NCI-H774 (cell line): ENCODE measurements at regions not wholly inside any gene's neighbourhood (a gene's known extent, or its start where the extent isn't known, plus 50 kb on each side); places are given as distances from the start of the nearest gene placed in this dataset.

Experiments
- DNase-seq: peaks from one replicate; lab custom pipeline; 2025; lab: John Stamatoyannopoulos, UW

DNA sequence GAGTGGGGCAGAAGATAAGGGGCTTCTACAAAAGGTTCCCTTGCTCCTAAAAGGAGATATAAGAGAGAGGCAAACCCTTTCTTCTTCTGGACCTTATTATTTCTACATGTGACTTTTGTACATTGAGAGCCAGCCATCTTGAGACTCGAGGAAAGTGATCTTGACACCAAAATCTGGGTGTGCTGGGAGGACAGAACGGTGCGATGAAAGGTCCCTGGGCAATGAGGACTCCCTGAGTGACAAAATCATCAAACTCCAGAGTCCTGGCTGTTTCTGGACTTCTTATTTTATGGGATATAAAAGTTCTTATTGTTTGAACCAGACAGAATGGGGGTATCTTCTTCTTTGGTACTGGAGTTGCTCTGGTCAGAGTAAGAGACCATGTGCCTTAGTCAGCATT lies 411.0 kb downstream of the ZNF536 start:
- DNase-seq = no peak

DNA sequence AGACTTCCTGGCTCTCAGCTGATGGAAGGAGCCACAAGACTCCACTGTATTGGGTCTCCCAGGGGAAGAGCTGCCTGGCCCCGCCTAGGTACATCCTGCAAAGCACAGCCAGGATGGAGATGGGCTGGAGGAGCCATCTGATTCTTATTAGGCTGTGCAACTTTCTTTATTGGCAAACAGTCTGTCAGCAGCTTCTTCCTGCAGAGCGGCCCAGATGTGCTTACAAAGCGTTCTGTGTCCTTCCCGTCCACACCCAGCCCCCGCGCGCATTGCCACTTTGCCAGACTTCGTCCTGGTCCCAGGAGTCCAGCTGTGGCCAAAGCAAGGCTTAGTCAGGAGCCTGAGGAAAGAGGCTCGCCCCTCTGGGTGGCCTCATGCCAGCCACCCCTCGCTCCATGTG lies 409.3 kb downstream of the ZNF536 start:
- DNase-seq = no peak

DNA sequence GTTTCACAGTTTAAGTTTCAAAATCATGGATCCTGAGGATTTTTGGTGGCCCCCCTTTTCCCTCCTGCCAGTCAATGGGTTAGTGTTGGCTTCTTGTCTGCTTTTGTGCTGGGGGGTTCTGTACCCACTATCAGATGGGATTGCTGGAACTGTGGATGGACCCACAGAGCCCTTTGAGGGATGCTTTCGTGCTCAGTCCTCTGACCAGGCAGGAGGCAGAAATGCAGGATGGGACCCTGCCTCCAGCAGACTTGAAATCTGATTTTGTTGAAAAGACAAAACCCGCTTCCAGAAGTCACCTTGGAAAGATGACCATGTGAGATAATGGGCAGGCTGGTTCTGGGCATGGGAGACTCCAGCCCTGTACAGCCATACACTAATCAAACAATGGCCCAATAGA lies 408.9 kb downstream of the ZNF536 start:
- DNase-seq = no peak

DNA sequence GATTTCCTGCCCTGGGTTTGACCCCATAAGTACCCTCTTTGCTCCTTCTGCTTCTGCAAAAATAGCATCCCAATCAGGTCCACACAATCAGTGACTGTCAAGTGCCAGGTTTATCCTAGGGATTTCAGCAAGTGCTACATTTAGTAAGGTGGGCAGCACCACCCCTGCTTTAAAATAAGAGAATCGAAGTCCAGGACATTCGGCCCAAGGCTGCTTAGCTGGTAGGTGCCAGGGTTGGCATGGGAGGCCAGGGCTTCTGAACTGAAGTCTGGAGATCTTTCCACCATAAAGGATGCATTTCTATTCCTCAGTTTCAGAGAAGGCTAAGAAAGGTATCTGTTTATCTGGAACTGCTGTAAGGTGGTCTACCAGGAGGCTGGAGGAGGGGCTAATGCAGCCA lies 408.3 kb downstream of the ZNF536 start:
- no peak for DNase-seq

DNA sequence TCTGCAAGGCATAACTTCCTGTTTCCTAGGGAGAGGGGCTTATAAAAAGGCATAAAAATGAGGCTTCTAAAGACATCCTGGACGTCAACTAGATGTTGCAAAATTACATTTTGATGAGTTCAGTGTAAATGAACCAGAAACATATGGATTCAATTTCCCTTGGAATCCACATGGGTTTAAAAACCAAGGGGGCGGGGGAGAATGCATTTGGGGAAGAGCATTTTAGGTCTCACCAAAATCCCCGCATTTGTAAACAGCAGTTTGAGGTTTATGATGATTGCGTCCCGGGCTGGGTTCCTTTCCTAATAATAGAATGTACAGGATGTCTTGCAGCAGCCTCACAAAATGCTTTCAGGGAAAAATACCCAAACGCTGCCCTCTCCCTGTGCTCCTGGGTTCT lies 407.8 kb downstream of the ZNF536 start:
- DNase-seq = no peak

DNA sequence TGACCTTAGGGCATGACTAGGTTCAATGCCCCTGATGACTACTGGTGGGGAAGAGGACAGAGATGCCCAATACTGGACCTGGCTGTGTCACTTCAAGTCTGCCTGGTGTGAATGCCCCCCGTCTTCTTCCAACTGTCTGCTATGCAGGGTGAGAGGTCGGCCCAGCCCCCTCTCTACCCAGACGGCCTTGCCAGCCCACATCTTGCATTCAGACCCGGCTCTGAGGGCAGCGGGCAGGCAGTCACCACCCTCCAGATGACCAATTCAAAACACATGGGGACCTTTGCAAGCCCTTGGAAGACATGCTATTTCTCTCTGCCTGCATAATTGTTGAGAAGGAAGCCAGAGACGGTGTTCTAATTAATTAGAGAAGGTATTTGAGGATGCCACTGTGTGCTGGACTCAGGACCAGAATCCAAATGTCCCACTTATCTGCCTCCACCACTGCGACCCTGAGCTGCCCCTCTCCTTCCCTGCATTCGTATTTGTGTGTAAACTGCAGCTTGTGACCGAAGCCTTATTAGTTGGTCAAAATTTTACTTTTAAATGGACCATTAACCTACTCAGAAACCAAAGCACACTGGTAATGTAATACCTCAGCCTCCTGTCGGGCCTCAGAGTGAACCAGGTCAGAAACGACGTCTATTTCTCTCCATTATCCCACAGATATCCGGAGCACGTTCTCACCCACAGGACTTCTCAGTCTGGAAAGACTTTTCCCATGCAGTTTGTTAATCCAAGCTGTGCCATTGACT lies 407.0 kb downstream of the ZNF536 start:
- no peak for DNase-seq

DNA sequence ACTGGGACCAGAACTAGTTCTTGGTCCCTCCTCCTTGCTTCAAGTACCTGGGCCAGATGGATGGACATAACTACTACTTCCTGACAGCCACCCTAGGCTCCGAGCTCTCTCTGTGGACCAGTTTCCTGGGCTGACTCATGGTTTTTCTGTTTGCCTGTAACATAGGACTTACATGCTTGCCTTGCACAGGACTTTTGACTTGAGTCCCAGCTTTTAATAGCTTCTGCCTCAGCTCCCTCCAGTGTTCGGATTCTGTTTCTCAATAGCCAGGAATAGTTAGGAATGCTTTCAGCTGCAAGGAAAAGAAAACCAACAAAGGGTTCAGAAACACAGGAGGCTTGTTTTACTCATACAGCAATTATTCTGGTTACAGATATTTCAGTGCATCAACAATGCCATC lies 405.9 kb downstream of the ZNF536 start:
- DNase-seq = no peak

DNA sequence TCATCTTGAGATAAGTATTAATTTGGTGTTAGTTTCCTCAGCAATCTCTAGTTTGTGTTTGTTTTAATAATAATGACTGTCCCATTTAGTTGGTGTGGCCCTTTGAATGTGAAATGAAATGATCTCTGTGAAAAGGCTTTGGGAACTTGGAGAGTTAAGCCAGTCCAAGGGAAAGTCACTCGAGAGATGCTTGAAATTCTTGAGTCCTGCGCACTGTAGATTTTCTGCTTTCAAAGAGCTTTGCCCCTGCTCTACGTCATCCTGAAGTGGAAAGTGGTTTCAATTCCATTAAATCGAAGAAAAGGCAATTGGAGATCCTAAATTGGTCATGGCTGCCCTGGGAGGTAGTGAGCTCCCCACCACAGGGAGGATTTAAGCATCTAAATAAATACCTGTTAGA lies 403.8 kb downstream of the ZNF536 start:
- no peak for DNase-seq

DNA sequence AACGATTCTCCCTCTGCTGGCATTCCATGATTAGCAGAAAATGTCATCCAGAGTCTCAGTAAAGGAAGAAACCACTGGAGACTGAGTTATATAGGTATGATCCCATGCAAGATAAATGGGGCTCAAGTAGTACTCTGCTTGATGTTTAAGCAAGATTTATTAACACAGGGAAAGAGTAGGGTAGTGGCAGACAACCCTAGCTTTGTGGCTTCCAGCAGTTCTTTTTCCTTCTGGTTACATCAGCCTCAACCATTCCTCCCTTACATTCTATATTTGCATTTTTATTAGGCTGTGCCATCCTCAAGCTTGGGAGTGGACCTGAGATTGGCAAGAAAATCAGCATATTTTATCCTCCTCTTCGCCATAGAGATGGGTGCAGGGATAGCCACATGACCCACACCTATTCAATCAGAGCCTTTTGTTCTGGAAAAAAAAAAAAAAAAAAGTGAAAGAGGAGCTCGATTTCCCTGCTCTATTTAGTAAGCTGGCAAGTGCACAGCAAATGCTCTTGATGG lies 402.1 kb downstream of the ZNF536 start:
- no peak for DNase-seq

DNA sequence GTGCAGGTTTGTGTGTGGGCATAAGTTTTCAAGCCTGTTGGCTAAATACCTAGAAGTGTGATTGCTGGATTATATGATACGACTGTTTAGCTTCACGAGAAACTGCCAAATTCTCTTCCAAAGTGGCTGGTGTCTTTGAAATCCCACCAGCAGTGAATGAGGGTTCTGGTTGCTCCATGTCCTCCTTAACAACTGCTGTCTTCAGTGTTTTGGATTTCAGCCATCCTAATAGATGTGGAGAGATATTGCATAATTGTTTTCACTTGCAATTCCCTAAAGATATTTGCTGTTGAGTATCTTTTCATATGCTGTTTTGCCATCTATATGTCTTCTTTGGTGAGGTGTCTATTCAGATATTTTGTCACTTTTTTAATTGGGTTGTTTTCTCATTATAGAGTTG lies 390.5 kb downstream of the ZNF536 start:
- no peak for DNase-seq

DNA sequence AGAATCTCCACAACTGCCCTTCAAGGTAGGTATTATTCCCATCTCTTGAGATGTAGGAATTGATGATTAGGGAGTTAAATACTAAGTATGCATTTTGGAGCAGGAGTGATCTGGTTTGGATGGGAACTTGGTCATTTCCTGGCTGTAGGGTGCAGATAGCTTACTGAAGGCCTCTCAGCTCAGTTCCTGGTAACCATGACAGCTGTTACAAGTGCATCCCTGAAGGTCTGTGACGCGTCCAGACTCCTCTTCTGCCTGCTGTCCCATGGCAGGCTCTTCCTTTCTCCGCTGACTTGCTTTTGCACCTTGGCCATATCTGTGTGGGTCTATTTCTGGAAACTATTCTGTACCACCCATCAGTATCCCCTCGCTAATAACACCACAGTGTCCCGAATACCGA lies 387.8 kb downstream of the ZNF536 start:
- no peak for DNase-seq

DNA sequence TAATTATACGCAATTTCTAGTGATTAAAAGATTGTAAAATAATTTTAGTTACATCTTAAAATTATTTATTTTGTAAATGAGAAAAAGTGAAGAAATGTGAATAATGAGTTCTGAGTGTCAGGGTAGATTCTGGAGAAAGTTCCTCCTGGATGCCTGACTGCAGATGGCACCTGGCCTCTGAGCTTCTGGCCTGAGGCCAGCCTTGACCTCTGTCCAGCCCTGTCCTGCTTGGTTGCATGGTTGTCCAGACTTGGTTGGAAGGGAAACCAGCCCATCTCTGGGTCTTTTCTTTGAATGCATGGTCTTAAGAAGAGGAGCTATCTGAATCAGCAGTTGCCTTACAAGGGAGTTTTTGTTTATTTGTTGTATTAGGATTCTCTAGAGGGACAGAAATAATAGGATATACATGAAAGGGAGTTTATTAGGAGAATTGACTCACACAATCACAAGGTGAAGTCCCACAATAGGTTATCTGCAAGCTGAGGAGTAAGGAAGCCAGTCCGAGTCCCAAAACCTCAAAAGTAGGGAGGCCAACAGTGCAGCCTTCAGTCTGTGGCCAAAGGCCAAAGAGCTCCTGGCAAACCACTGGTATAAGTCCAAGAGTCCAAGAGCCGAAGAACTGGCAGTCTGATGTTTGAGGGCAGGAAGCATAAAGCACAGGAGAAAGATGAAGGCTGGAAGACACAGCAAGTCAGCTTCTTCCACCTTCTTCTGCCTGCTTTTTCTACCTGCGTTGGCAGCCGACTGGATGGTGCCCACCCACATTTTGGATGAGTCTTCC lies 385.8 kb downstream of the ZNF536 start:
- no peak for DNase-seq

DNA sequence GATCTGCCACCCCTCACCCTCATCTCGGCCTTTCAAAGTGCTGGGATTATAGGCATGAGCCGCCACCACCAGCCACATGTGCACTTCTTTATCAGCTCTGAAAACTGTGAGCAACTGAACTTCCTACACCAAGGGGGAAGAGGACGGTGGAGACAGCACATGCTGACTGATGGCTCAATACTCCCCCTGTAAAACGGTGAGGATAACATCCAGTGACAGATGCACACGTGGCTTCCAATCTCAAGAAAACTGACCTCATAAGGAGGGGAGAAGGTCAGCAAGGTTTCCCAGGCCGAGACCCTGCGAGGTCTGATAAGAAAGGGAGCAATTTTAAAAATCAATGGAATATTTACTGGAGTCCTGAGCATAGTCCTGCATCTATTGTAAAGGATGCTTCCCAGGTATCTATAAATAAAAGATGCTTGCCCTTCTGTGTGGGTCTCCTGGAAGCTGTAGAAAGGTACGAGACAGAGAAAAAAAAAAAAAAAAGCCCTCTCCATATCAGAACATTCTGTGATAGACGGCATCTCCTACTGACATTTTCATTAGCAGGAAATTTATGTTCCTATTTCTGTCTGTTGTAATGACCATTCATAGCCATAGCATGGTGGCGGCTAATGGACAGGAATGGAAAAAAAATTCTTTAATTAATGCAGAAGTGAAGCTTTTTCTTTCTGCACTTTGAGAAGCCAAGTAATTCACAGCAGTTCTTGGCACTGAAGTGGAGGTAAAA lies 385.1 kb downstream of the ZNF536 start:
- no peak for DNase-seq

DNA sequence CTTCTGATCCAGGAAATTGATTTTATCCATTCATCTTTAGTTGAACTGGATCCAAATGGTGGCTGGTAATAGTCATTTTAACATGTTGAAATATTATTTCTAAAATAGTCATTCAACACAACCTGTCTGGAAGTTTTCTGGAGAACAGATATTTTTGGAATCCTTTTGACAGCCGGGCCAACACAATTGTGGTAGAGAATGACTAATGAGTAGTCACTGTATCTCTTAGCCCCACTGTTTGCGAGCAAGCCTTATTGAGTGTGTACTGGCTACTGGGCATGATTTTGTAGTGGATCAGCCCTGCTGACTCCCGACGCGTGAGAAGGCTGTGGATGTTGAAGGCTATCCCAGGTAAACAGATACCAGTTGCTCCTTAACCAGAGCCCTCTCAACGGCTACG lies 383.4 kb downstream of the ZNF536 start:
- no peak for DNase-seq

DNA sequence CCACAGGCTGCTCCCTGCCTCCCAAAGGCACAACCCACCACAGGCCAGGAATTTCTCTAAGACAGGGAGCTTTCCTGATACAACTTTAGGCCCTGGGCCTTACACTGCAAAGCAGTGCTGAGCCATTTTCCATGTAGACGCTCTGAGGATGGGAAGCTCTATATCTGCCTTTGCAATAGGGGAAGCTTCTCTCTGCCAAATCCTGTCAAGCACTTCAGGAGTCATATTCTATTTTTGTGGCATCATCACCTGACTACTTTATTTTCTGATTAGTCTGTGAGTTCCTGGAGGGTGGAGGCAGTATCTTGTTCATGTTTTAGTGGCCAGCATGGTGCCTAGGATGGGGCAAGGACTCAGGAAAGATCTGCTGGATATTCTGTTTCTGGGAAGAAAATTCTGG lies 382.0 kb downstream of the ZNF536 start:
- no peak for DNase-seq

DNA sequence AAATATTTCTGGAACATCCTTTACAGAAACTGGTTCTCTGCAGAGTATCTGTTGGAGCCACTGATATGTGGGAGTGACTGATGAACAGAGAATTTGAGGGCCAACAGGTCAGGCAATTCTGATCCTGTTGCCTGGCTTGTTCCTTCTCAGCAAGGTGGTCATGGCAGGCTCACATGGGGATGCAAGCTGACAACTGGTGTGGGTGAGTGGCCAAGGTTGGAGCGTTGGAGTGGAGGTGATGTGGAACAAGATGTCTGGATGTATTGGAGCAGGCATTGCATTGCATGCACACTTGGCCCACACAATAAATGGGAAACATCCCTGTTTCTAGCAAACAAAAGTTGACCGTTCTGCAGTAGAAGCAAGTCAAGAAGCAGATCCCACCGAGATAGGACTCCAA lies 380.7 kb downstream of the ZNF536 start:
- no peak for DNase-seq

DNA sequence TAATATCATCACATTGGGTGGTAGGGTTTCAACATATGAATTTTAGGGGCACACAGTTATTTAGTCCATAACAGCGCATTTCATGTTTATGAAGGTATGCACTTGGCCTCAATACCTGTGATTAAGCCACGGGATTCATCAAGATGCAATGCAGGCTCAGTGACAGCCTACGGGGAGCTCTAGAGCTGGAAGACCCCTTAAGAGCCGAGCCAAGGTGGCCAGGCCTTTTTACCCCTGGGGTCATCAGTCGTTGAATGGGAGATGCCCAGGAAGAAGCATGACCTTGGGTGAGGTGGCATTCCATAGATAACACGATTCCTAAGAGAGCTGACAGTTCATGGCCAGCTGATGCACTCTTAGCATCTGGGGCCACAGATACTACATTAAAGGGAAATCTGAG lies 380.0 kb downstream of the ZNF536 start:
- no peak for DNase-seq

DNA sequence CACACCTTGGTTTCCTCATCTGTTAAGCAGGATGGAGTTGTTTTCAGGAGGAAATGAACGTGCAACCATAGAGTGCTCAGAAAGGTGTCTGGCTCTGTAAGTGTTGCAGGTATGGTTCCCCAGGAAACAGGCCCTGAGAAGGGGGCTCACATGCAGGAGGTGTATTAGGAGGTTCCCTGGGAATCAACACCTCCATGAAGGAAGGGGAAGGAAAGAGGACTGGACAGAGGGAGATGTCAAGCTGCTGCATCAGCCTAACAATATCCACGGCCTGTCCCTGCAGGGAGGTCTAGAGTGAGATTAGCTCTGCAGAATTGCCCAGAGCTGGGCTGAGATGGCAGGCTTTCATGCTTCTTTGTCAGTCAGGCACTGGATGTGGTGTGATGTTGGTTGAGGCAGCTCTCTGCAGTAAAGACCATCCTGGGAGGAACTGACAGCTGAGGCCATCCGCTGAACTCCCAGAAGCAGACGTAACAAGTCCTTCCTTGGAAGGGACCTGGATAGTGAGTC lies 373.3 kb downstream of the ZNF536 start:
- no peak for DNase-seq

DNA sequence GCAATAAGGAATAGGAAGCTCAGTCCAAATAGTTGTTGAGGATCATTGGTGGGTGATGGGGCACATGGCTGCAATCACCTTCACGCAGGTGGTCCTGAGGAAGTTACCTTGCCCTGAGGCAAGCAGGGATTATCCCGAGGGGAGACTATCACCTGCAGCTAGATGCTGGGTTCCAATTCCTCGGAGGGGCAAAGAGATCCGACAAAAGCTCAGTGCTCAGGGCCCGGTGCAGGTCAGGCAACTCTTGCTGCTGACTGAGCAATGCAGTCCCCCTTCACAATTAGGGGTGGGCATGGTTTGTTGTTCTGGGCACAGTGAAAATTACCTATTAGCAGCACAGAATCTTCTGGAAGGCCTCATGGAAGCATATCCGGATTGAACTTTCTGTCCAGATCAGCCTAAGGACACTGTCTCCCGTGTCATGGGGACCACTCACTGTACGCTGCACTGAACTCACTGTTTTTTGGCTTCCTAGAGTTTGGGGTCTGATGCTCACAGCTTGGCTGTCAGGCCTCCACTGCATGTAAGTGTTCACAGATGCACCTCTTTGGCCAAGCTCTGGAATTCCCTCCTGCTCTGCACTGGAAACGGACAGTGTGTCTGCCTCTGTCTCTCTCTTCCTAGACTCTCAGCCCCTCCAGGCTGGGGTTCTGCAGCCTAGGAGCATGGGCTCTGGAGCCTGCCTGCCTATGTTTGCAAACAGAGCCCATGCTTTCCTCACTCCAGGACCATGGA lies 372.7 kb downstream of the ZNF536 start:
- DNase-seq = no peak

DNA sequence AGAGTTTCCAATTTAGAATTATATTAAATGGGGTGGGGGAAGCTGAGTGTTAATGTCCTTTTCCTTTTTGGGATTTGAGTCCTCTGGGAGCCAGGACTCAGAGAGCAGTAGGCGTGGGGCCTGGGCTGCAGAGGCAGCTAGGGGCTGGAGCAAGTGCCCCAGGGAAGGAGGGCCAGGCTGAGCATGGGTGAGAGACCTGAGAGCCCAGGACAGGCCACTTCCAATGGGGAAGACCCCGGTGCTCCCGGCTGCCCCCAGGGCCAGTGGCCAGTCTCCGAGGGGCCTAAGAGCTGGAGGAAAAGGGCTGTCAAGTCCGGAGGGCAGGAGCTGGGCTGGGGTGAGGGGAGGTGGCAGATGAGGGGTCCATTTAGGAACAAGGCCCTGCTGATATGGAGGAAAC lies 371.5 kb downstream of the ZNF536 start:
- DNase-seq = no peak

DNA sequence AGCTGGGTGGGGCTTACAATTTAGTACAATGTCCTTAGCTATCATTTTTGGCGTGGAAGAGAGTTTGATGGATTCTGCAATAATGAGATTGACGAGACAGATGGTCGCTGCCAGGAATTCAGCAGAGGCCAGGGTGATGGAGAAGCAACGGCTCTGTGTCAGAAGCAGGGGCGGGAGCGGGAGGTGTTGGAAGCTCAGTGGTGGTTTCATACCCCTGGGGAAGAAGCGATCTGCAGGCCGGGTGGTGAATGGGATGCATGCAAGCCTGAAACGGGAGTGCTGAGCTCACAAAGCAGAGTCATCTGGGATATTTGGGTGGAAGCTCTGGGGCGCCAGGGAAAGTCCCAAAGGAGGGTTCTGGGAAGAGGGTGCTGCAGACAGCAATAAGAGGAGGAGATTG lies 370.8 kb downstream of the ZNF536 start:
- DNase-seq = no peak

DNA sequence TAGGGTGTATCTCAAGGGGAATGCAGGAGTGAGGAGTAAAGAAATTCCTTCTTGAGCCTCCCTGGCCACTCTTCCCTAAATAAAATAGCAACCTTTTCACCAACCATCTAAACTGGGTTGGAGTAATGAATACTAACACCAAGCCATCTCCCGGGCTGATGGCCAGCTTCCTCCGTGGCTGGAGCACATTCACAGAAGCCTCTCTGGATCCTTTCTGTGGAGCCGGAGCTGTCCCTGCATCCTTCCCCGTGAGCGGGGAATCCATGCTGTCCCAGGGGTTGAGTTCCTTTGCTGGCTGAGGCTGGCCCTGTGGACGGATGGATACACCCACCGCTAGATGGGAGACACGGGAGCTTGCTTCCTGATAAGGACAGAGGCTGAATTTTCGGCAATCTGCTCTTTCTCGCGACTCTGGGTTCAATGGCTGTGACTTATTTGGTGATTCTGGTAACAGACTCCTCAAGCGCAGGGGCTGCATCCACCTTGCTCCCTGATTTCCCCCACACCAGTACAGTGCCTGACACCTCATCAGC lies 370.3 kb downstream of the ZNF536 start:
- DNase-seq = no peak
